ENCODE measurements at regions not wholly inside any gene's neighbourhood (a gene's known extent, or its start where the extent isn't known, plus 50 kb on each side); places are given as distances from the start of the nearest gene placed in this dataset.

DNA sequence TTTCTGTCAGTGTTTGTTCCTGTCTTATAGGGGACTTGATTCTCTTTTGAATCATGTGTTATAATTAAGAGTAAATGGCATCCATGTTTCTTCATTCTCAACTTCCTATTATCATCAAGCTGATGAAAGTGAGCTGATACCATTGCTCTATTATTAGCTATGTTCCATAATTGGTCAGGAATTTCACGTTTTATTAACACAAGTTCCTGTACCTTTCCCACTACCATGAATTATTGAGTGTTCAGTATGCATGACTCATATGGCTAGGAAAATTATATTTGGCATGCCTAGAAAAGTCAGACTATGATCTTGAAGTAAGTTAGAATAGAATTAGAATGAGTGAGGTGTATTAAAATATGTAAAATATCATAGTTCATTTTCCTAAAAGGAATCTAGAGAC, 278.9 kb upstream of the LRRC3B start:
- no peak for DNase-seq (ENCODE audit: low read depth)
- TF ChIP-seq MYC (IDR thresholded peaks at IDR 0.05; ENCODE audit: low read depth, low read length) = no peak
- TF ChIP-seq, protein P1, sequence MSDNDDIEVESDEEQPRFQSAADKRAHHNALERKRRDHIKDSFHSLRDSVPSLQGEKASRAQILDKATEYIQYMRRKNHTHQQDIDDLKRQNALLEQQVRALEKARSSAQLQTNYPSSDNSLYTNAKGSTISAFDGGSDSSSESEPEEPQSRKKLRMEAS (IDR thresholded peaks at IDR 0.05; ENCODE audit: low read depth, low read length) = no peak
- TF ChIP-seq, protein P2, sequence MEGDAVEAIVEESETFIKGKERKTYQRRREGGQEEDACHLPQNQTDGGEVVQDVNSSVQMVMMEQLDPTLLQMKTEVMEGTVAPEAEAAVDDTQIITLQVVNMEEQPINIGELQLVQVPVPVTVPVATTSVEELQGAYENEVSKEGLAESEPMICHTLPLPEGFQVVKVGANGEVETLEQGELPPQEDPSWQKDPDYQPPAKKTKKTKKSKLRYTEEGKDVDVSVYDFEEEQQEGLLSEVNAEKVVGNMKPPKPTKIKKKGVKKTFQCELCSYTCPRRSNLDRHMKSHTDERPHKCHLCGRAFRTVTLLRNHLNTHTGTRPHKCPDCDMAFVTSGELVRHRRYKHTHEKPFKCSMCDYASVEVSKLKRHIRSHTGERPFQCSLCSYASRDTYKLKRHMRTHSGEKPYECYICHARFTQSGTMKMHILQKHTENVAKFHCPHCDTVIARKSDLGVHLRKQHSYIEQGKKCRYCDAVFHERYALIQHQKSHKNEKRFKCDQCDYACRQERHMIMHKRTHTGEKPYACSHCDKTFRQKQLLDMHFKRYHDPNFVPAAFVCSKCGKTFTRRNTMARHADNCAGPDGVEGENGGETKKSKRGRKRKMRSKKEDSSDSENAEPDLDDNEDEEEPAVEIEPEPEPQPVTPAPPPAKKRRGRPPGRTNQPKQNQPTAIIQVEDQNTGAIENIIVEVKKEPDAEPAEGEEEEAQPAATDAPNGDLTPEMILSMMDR (IDR thresholded peaks at IDR 0.05; ENCODE audit: low read depth, low read length) = no peak
- TF ChIP-seq POLR2A (IDR thresholded peaks at IDR 0.05; ENCODE audit: extremely low read depth, insufficient read length) = no peak

DNA sequence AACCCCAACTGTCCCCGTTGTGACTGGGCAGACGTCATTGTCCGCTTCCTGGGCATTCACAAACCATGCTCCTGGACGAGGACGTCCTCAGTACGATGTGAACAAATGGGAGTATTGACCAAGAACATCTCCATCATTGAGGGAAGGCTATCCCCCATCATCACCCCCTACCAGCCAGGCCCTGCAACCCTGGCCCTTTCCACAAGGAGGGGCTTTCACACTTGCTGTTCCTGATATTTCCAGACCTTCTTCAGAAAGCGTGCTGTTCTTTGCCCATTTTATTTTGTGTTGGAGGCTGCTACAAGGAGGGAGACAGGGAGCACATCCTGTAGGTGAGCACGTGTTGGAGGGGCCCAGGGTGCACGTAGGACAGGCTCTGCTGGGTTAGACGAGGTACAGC, 277.0 kb upstream of the LRRC3B start:
- no peak for DNase-seq (ENCODE audit: low read depth)
- TF ChIP-seq POLR2A (IDR thresholded peaks at IDR 0.05; ENCODE audit: extremely low read depth, insufficient read length) (no peak), MYC (IDR thresholded peaks at IDR 0.05; ENCODE audit: low read depth, low read length) (no peak)
- TF ChIP-seq, protein P2 (IDR thresholded peaks at IDR 0.05; ENCODE audit: low read depth, low read length) = no peak
- TF ChIP-seq, protein P1 (IDR thresholded peaks at IDR 0.05; ENCODE audit: low read depth, low read length) = no peak

More for the DNA sequence above, 278.9 kb upstream of the LRRC3B start:
- no peak overlapping the region for H3K4me3 ChIP-seq (ENCODE audit: low read depth, low read length)

DNA sequence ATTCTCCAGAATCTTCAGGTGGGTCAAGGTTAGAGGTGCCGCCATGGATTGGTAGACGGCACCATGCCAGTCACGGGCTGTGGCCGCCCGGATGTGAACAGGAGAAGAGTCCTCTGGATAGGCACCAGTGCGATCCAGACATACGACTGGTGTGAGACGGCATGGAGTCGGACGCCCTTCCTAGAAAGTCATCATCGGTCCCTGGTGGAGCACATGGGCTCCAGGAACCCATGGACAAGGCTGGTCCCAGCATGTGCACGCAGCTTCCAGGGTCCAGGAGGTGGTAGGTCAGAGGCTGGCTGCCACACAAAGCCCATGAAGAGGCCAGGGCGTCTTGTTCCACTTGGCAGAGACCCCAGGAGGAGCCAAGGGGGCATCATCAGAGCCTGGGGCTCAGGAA, 276.1 kb upstream of the LRRC3B start:
- TF ChIP-seq MYC (IDR thresholded peaks at IDR 0.05; ENCODE audit: low read depth, low read length) (no peak), POLR2A (IDR thresholded peaks at IDR 0.05; ENCODE audit: extremely low read depth, insufficient read length) (no peak)
- TF ChIP-seq, protein P2 (IDR thresholded peaks at IDR 0.05; ENCODE audit: low read depth, low read length) = no peak
- TF ChIP-seq, protein P1 (IDR thresholded peaks at IDR 0.05; ENCODE audit: low read depth, low read length) = no peak
- no peak overlapping the region for H3K4me3 ChIP-seq (ENCODE audit: low read depth, low read length)
- no peak for DNase-seq (ENCODE audit: low read depth)

More for the DNA sequence above, 277.0 kb upstream of the LRRC3B start:
- H3K4me3 ChIP-seq (ENCODE audit: low read depth, low read length) = no peak overlapping the region

DNA sequence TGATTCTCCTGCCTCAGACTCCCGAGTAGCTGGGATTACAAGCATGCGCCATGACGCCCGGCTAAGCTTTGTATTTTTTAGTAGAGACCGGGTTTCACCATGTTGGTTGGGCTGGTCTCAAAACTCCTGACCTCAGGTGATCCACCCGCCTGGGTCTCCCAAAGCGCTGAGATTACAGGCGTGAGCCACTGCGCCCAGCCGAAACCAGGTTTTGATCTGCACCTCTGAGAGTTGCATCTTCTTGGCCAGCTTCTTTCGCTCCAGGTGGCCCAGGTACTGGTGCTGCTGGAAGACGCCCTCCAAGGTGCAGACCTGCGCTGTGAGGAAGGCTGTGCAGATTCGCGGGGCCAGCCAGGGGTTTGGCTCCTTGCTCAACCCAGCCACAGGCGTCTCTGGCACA, 275.4 kb upstream of the LRRC3B start:
- no peak for DNase-seq (ENCODE audit: low read depth)
- TF ChIP-seq, protein P2 (IDR thresholded peaks at IDR 0.05; ENCODE audit: low read depth, low read length) = no peak
- H3K4me3 ChIP-seq (ENCODE audit: low read depth, low read length) = no peak overlapping the region

DNA sequence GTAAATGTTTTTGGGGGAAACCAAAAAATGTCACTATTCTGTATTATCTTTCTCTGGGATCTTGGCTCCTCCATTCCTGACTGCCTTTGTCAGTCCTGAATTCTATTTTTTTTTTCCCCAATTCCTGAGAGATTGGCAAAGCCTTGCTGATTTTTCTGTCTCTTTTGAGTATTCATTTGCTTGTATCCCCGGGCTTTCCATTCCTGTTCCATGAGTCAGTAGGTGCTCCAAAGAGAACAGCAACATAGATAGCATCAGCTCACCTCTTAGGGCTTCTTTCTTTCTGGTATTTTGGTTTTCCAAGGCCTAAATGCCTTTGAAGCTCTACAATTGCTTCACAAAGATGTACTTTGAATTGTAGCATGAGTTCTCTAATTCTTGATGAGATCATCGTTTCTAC, 271.7 kb upstream of the LRRC3B start:
- TF ChIP-seq MYC (IDR thresholded peaks at IDR 0.05; ENCODE audit: low read depth, low read length) (no peak), POLR2A (IDR thresholded peaks at IDR 0.05; ENCODE audit: extremely low read depth, insufficient read length) (no peak)
- TF ChIP-seq, protein P2 (IDR thresholded peaks at IDR 0.05; ENCODE audit: low read depth, low read length) = no peak
- TF ChIP-seq, protein P1 (IDR thresholded peaks at IDR 0.05; ENCODE audit: low read depth, low read length) = no peak
- DNase-seq (ENCODE audit: low read depth) = no peak
- H3K4me3 ChIP-seq (ENCODE audit: low read depth, low read length) = no peak overlapping the region

DNA sequence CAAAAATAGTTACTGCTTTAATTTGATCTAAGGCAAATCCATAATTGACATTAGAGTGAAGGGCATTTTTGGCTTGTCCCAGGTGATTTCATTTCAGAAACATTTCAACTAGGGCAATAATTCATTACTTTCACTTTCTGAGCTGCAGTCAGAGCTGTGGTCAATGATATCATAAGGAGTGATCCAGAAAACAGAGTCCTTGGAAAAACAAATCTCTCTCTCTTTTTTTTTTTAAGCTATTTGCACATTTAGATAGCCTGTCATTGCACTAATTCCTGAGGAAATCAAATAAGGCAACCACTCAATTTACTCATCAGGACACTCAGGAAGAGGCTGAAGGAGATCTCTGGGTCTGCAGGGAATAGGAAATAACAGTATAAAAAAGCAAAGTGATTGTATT, 269.5 kb upstream of the LRRC3B start:
- DNase-seq (ENCODE audit: low read depth) = no peak
- TF ChIP-seq POLR2A (IDR thresholded peaks at IDR 0.05; ENCODE audit: extremely low read depth, insufficient read length) (no peak), MYC (IDR thresholded peaks at IDR 0.05; ENCODE audit: low read depth, low read length) (no peak)
- TF ChIP-seq, protein P2 (IDR thresholded peaks at IDR 0.05; ENCODE audit: low read depth, low read length) = no peak
- TF ChIP-seq, protein P1 (IDR thresholded peaks at IDR 0.05; ENCODE audit: low read depth, low read length) = no peak
- no peak overlapping the region for H3K4me3 ChIP-seq (ENCODE audit: low read depth, low read length)
